Skeletal muscle satellite cell (primary cell): ENCODE measurements at regions not wholly inside any gene's neighbourhood (a gene's known extent, or its start where the extent isn't known, plus 50 kb on each side); places are given as distances from the start of the nearest gene placed in this dataset.

Experiments
- H3K27me3 ChIP-seq: 2 replicates; pipeline ENCODE4 v1.7.0; 2013; ENCODE audit warnings: low read length; ENCODE audit not compliant: control insufficient read depth, insufficient read depth
- H3K36me3 ChIP-seq: 2 replicates; pipeline ENCODE4 v1.7.0; 2013; ENCODE audit warnings: mild to moderate bottlenecking, control low read depth, low read length; ENCODE audit not compliant: insufficient read depth
- H3K4me1 ChIP-seq: 2 replicates; pipeline ENCODE4 v1.7.0; 2013; ENCODE audit warnings: low read length; ENCODE audit not compliant: control insufficient read depth, insufficient read depth
- H3K4me2 ChIP-seq: 2 replicates; pipeline ENCODE4 v1.7.0; 2013; ENCODE audit warnings: mild to moderate bottlenecking, low read length
- H3K4me3 ChIP-seq: 2 replicates; pipeline ENCODE4 v1.7.0; 2013; ENCODE audit warnings: low read length
- H3K9ac ChIP-seq: 2 replicates; pipeline ENCODE4 v1.7.0; 2013; ENCODE audit warnings: mild to moderate bottlenecking, low read depth, low read length, moderate library complexity
- H3K9me3 ChIP-seq: replicated peaks from 2 replicates; pipeline ENCODE4 v1.7.0; 2013; ENCODE audit warnings: mild to moderate bottlenecking, control low read depth, low read length

DNA sequence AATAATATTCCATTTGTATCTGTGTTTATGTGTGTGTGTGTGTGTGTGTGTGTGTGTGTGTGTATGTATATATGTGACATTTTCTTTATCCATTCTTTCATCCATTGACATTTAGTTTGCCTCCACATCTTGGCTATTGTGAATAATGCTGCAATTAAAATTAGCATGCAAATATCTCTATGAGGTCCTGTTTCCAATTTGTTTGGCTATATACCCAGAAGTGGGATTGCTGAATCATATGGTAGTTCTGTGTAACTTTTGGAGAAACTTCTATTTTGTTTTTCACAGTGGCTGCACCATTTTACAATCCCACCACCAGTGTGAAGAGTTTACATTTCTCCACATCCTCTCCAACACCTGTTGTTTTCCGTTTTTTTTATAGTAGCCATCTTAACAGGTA, 53.1 kb downstream of the CH25H start:
- Histone ChIP-seq H3K4me2 (no peak overlapping the region), H3K4me3 (no peak overlapping the region), H3K9ac (no peak overlapping the region), H3K9me3 (no peaks in the 10 kb centered on the region), H3K27me3 (peaks cover 3% of the 10 kb centered on the region), H3K4me1 (peaks cover 10% of the 10 kb centered on the region), H3K36me3 (no peaks in the 10 kb centered on the region)

DNA sequence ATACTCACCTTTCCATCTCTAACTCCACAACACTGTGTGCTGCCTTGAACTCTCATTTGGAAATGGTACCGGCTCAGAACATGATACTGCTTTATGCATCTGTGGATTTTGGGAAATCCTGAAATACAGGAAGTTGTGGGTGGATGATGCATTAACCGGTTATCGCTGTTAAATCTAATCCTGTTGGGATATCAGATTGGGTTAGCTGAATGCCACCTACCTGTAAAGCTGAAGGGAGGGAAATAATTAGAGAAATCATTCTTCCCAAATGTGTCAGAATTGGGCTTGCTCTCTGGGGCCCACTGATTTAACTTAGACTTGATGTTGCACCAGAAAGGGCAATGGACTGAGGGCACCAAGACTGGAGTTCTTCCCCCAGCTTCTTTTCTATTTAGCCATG, 54.0 kb downstream of the CH25H start:
- Histone ChIP-seq H3K9ac (no peak overlapping the region), H3K36me3 (no peaks in the 10 kb centered on the region), H3K4me3 (no peak overlapping the region), H3K4me1 (peaks cover 4% of the 10 kb centered on the region), H3K4me2 (no peak overlapping the region), H3K9me3 (no peaks in the 10 kb centered on the region), H3K27me3 (peaks cover 3% of the 10 kb centered on the region)

DNA sequence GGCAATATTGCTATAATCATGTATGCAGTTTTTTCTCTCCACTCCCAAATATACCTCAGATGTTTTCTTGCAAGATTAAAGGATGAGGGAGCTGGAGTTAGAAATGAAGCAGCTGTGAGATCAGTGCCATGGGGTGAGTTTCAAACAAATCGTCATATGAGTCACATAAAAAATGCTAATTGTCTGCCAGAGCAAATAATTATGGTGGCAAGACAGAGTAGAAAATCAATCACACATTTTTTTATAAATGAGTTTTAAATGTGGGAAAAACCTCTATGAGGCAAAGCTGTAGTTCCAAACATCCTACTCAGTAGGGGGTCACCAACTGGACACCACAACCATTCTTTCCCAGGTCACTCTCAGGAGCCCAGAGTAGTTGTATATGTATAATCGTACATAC, 55.3 kb downstream of the CH25H start:
- peaks cover 3% of the 10 kb centered on the region for H3K27me3 ChIP-seq
- peaks cover 9% of the 10 kb centered on the region for H3K4me1 ChIP-seq
- no peaks in the 10 kb centered on the region for H3K36me3 ChIP-seq
- no peak overlapping the region for H3K4me2 ChIP-seq
- no peaks in the 10 kb centered on the region for H3K9me3 ChIP-seq
- H3K4me3 ChIP-seq: no peak overlapping the region
- no peak overlapping the region for H3K9ac ChIP-seq

DNA sequence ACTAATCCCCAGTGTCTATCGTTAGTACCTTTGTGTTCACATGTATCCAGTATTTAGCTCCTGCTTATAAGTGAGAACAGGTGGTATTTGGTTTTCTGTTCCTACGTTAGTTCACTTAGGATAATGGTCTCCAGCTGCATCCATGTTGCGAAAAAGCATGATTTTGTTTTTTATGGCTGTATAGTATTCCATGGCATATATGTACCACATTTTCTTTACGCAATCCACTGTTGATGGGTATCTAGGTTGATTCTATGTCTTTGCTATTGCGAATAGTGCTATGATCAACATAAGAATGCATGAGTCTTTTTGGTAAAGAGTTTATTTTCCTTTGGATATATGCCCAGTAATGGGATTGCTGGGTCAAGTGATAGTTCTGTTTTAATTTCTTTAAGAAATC, 59.1 kb downstream of the CH25H start:
- no peak overlapping the region for H3K4me3 ChIP-seq
- peaks cover 2% of the 10 kb centered on the region for H3K27me3 ChIP-seq
- no peak overlapping the region for H3K9ac ChIP-seq
- no peaks in the 10 kb centered on the region for H3K36me3 ChIP-seq
- H3K4me2 ChIP-seq: no peak overlapping the region
- no peaks in the 10 kb centered on the region for H3K9me3 ChIP-seq
- H3K4me1 ChIP-seq: peaks cover 7% of the 10 kb centered on the region

DNA sequence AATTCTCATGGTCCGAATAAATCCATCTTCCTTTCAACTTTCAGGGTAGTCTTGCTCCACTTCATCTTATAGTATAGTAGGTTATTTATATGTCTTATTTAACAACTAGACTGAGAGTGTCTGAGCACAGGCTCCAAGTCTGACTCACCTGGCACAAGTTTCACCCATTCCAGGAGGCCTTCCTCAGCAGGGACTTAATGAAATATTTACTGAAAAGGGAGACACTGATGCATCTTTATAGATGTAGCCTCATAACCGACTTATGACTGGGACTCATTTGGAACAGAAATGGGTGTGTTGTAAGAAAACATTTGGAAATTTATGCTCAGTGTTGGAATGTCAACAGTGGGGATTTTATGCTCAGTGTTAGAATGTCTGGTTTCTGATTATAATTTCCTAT, 59.9 kb downstream of the CH25H start:
- H3K9me3 ChIP-seq: no peaks in the 10 kb centered on the region
- no peaks in the 10 kb centered on the region for H3K36me3 ChIP-seq
- H3K4me1 ChIP-seq: peaks cover 5% of the 10 kb centered on the region
- H3K4me3 ChIP-seq: no peak overlapping the region
- peaks cover 4% of the 10 kb centered on the region for H3K27me3 ChIP-seq
- no peak overlapping the region for H3K4me2 ChIP-seq
- H3K9ac ChIP-seq: no peak overlapping the region

DNA sequence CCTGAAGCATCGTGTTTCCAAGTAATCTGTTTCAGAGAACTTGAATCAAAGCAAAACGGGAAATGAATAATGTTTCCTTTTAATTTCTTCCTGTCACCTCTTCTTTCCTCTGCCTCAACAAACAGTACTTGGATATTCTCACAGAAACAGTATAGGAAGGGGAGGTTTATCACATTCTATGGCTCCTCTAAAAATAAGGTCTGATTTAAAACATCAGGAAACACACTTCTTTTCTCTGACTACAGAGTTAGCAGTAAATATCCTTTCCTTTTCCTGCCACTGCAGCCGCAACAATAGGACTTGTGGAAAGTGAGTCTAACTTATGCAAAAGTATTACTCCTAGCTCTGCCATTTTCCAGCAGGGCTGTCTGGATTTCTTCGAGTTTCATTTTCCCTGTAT, 62.3 kb downstream of the CH25H start:
- H3K9ac ChIP-seq: no peak overlapping the region
- H3K9me3 ChIP-seq: no peaks in the 10 kb centered on the region
- H3K27me3 ChIP-seq: peaks cover 4% of the 10 kb centered on the region
- no peak overlapping the region for H3K4me2 ChIP-seq
- no peaks in the 10 kb centered on the region for H3K36me3 ChIP-seq
- H3K4me1 ChIP-seq: peaks cover 5% of the 10 kb centered on the region
- H3K4me3 ChIP-seq: no peak overlapping the region

DNA sequence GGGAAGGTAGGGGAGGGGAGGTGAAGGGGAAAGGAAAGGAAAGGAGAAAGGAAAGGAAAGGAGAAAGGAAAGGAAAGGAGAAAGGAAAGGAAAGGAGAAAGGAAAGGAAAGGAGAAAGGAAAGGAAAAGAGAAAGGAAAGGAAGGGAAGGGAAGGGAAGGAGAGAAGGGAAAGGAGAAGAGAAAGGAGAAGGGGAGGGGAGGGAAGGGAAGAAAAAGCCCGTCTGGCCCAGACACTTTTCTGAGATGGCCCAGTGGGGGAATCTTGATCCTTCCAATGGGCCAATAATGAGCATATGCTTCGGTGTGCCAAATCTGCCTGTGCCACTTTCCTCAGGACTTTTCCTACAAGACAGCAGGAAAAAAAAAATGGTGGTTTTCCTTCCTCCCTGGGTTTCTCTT, 64.5 kb downstream of the CH25H start:
- Histone ChIP-seq H3K27me3 (peaks cover 4% of the 10 kb centered on the region), H3K9ac (no peak overlapping the region), H3K4me3 (no peak overlapping the region), H3K4me1 (peaks cover 3% of the 10 kb centered on the region), H3K36me3 (no peaks in the 10 kb centered on the region), H3K4me2 (no peak overlapping the region), H3K9me3 (no peaks in the 10 kb centered on the region)

DNA sequence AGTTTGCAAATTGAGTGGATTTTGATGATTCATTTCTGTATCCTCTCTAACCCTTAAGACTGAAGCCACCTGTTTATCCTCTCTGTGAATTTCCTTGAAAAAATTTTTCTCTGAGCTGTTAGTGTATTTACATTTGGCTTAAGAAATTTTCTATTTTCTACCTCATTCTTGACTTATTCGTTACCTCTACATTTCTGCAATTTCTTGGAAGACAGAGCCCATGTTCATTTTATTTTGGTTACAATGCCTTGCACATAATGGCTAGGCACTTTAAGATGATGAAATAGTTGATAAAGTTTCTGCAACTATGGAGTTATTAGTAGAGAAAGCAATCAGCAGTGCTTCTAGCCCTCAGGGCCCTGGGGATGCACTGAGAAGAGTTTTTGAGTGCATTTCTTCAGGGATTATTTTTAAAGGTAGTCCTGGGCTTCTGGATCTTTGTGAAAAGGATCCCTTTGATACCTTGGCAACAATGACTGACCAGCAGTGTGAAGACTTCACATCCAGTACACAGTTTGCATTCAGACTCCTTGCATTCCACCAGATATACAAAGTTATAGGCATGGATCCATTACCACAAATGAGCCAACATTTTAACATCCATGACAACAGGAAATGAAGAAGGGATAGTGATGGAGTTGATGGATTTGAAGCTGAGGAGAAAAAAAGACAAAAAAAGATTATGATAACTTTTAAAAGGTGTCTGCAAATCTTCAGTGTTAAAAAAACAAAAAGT, 68.2 kb downstream of the CH25H start:
- H3K27me3 ChIP-seq: peaks cover 4% of the 10 kb centered on the region
- H3K9me3 ChIP-seq: no peaks in the 10 kb centered on the region
- no peaks in the 10 kb centered on the region for H3K4me1 ChIP-seq
- H3K4me3 ChIP-seq: no peak overlapping the region
- H3K9ac ChIP-seq: no peak overlapping the region
- H3K36me3 ChIP-seq: no peaks in the 10 kb centered on the region
- H3K4me2 ChIP-seq: no peak overlapping the region

DNA sequence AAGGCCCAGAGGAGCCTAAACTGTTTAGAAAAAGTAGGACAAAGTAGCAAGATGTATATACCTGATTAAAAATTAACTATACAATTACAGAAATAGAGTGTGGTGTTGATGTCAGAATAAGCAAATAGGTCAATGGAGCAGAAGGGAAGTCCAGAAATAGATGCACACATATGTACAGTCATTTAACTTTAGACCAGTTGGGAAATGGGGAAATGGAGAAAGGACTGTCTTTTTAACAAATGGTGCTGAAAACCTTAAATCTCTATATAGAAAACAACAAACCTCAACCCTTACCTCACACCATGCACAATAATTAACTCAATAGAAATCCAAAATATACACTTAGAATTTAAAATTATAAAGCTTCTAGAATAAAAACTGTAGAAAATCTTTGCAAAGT, 72.2 kb downstream of the CH25H start:
- H3K4me2 ChIP-seq: no peak overlapping the region
- H3K4me3 ChIP-seq: no peak overlapping the region
- H3K36me3 ChIP-seq: no peaks in the 10 kb centered on the region
- H3K27me3 ChIP-seq: no peaks in the 10 kb centered on the region
- no peak overlapping the region for H3K9ac ChIP-seq
- no peaks in the 10 kb centered on the region for H3K9me3 ChIP-seq
- H3K4me1 ChIP-seq: no peaks in the 10 kb centered on the region

DNA sequence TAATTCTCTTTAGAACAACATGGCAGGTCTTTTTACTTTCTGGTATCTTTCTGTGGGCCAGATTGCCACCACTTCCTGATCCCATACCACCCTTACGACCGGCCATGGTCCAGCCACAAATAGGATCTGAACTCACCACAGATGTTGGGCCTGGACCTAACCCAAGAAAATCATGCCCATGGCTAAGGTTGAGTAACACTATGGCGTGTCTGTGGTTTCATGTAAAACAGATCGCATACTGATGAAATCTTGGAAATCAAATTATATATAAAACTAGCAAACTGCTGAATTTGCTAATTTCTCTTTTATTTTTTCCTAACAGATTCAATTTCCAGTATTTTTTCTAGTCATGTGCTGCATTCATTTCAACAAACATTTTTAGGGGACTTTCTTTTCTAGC, 77.2 kb downstream of the CH25H start:
- H3K27me3 ChIP-seq: no peaks in the 10 kb centered on the region
- H3K9ac ChIP-seq: no peak overlapping the region
- H3K36me3 ChIP-seq: no peaks in the 10 kb centered on the region
- no peak overlapping the region for H3K4me3 ChIP-seq
- H3K9me3 ChIP-seq: no peaks in the 10 kb centered on the region
- H3K4me1 ChIP-seq: no peaks in the 10 kb centered on the region
- H3K4me2 ChIP-seq: no peak overlapping the region

DNA sequence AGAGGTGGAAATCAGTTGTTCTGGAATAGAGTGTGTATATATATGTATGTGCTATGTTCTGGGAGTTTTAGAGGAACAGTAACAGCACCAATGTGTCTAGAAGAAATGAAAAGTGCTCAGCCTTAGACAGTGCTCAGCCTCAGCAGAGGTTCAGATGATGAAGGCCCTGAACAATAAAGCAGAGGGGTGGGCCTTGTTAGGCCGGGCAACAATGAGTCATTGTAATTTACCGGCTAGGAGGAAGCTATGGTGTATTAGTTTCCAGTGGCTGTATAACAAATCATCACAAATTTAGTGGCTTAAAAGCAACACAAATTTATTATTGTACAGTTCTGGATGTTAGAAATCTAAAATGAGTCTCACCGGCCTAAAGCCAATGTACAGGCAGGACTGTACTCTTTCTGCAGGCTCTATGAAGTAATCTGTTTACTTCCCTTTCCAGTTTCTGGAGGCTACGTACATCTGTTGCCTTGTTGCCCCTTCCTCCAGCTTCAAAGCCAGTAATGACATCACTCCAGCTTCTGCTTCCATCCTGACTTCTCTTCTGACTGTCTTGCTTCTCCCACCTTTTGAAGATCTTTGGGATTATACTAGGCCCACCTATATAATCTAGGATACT, 84.6 kb downstream of the CH25H start:
- no peak overlapping the region for H3K9ac ChIP-seq
- no peaks in the 10 kb centered on the region for H3K36me3 ChIP-seq
- no peaks in the 10 kb centered on the region for H3K9me3 ChIP-seq
- H3K27me3 ChIP-seq: no peaks in the 10 kb centered on the region
- H3K4me2 ChIP-seq: no peak overlapping the region
- no peak overlapping the region for H3K4me3 ChIP-seq
- H3K4me1 ChIP-seq: peaks cover 11% of the 10 kb centered on the region

DNA sequence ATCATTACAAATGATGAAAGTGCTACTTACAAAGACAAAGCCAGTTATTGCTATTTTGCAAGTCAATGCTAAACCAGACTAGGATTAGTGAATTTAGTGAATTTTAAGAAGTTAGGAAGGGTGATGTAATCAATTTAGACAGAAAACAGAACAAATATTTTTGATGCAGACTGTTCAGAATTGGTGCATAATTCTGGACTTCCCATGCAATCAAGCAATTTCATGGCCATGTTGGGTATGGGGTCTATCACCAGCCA, 85.4 kb downstream of the CH25H start:
- Histone ChIP-seq H3K4me1 (peaks cover 17% of the 10 kb centered on the region), H3K27me3 (no peaks in the 10 kb centered on the region), H3K36me3 (no peaks in the 10 kb centered on the region), H3K4me3 (no peak overlapping the region), H3K9me3 (no peaks in the 10 kb centered on the region), H3K9ac (no peak overlapping the region), H3K4me2 (no peak overlapping the region)
